Central memory CD4-positive, alpha-beta T cell (primary cell): ENCODE measurements at regions not wholly inside any gene's neighbourhood (a gene's known extent, or its start where the extent isn't known, plus 50 kb on each side); places are given as distances from the start of the nearest gene placed in this dataset.
"Not testable (repeated sequence)": the region's sequence is repeated elsewhere in the genome, so short reads cannot be mapped to it uniquely, and the experiment has no call there.

Experiments used
- DNase-seq: peaks from one replicate; pipeline ENCODE4 v3.0.0; 2022

DNA sequence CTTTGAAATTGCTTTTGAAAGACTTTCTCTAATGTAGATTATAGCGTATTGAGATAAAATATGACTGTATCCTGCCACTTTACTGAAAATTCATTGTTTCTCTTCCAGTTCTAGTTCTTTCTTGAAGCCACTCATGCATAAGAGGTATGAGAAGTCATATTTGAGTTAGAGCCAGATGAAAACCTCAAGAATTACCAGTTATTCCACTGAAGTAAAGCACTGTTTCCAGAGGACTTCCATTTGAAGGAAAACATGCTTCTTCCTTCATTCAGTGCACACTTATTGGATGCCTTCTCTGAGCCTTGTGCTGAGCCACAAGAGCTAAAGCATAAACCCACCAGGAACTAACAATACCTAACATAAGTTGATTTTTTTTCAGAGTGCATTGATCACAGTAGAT lies 513.4 kb downstream of the ZNF385D start:
- no peak for DNase-seq

DNA sequence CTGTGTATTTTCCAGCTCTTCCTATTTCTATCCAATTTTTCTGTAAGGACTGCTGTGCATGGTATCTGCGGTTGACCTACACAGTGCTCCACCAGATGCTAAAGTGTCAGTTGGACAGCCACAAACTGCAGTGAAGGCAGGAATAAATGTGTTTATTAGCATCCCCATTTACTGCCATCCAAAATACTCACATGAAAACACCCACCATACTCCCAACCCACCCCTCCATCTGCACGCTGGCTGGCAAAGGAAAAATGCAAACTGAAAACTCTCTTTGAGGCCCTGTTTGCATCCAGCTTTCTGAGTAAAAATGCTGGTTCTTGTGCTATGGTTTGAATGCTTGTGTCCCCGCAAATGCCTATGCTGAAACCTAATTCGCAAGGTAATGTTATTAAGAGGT lies 515.5 kb downstream of the ZNF385D start:
- DNase-seq = no peak

DNA sequence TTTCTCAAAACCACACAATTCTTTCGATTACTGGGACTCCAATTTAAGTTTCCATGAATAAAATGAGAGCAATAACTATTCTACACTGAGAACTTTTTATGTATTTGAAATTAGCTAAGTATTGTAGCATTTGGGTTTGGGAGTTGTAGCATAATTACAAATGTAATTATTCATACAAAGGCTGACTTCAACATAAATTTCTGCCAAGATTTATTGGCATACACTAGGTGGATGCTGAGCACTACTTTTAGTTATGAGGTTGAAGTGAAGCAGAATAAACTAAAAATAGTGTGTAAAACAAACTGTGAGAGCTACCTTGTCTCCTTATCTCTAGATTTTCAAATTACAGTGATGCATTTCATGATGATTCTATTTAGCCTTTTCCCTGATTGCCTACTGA lies 516.1 kb downstream of the ZNF385D start:
- no peak for DNase-seq

DNA sequence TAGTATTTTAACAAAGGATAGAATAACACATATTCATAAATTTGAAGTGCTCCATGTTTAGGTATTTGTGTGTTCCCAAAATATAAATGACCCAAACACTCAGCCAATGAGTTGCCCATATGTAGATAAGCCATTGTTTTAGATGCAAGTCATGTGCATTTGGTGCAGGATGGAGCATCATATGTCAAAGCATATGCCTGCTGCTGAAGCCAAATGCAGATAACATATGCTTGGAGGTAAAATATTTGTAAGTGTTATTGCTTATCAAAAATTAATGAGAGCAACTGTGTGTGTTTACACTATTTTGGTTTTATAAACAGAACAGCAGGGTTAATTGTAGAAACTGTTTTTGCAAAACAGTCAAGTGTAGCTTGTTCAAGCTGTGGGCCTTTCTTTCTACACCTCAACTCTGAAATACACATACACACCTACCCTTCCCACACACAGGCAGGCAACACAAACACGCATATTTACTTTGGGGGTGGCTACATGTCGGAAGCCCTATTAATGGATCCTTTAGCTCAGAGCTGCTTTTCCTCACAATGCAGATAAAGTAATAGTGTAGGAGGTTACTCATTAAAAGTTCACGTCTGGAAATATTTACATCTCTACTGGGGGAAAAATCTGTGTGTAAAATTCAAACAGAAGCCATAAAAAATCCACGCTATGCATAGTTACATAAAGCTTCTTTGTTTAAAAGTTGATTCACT lies 521.4 kb downstream of the ZNF385D start:
- DNase-seq = no peak

DNA sequence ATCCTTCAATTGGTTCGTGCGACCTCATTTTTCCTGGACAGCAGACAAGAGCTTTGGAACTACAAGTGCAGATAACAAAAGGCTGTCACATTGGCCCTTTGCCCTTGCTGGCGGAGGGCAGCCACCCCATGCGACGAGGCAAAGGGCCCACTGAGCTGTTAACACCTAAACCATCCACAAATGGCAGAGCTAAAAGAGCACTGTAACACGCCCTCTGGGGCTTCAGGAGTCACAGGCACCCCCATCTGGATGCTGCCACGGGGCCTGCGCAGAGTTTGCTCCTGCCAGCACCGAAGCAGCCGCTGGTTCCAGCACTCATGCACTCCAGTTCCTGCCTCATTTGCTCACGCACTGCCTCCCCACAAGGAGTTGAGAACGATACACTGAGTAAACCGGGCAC lies 524.9 kb downstream of the ZNF385D start:
- DNase-seq = no peak

DNA sequence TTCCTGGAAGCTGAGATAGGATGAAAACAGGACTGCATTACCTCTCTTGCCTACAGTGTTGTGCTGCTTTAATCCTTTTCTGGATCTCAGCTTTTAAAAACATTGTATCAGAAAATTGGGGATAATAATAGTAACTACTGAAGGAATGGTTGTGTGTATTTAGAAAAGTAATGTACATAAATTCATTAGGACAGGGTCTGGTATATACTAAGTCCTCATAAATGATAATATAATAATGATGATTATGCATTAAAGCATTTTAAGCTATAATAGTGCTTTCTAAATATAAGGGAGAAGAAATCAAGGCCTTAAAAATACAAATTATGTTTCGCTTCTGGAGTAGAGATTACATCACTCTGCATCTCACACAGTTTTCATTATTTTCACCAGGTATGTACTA lies 530.1 kb downstream of the ZNF385D start:
- no peak for DNase-seq

DNA sequence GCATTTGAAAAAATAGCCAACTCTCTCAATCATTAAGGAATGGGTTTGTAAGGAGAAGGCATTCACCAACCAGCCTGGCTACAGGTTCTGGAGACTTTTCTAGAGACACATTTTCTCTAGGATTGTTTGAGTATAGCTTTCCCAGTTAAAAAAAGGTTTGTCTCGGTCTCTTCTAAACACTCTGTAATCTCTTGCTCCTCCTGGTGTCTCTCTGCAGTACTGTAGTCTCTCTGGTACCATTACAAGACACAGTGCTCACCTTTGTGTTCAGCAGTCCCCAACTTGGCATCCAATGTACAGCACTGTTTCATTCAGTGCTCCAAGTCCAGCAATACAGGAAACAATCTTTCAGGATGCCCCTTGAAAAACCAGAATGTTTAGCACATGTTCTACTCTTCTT lies 534.4 kb downstream of the ZNF385D start:
- DNase-seq = no peak

DNA sequence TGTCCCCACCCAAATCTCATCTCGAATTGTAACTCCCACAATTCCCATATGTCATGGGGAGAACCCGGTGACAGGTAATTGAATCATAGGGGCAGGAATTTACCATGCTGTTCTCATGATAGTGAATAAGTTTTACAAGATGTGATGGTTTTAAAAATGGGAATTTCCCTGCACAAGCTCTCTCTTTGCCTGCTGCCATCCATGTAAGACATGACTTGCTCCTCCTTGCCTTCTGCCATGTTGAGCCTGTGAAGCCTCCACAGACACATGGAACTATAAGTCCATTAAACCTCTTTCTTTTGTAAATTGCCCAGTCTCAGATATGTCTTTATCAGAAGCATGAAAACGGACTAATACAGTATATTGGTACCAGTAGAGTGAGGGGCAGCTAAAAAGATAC lies 546.9 kb downstream of the ZNF385D start:
- DNase-seq = not testable (repeated sequence)

DNA sequence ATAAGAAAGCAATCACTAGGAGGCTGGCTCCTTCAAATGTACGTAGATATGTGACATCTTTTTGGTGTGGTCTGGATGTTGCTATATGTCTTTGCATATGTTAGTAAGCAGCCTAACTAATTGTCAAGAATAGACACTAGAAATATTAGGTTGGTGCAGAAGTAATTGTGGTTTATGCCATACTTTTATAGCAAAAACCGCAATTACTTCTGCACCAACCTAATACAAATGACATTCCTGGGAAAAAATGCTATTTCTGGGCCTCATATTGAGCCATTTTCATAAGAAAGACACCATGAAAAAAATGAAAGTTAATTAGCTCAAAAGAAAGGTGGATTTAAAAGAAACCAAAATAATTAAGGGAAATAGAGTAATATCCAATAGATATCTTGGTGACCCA lies 555.8 kb downstream of the ZNF385D start:
- no peak for DNase-seq

DNA sequence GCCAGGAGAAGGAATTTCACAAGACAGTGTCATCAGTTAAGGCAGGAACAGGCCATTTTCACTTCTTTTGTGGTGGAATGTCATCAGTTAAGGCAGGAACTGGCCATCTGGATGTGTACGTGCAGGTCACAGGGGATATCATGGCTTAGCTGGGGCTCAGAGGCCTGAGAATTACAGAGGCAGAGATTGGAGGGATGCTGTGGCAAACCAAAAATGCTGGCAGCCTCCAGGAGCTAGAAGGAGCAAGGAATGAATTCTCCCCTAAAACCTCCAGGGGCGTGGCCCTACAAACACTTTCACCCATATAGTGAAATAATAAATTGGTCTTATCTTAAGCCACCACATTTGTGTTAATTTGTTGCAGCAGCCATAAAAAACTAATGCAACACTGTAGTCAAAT lies 557.0 kb downstream of the ZNF385D start:
- DNase-seq = not testable (repeated sequence)

DNA sequence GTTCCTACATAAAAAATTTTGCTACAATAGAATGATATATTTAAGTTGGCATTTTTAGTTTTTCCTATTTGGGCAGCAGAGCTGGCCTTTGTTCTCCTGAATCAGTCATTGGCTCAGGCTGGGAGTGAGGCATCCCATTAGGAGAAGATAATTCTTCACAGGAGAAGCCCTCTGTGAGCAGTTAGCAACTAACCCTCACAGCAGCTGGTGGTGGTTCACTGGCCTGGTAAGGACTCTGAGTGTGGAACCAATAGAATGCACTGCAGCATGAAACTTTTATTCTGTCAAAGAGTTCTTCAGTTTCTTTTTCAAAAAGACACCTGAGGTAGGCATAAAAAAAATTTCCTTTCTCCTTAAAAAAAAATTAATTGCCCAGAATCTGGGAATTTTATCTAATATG lies 562.6 kb downstream of the ZNF385D start:
- no peak for DNase-seq

DNA sequence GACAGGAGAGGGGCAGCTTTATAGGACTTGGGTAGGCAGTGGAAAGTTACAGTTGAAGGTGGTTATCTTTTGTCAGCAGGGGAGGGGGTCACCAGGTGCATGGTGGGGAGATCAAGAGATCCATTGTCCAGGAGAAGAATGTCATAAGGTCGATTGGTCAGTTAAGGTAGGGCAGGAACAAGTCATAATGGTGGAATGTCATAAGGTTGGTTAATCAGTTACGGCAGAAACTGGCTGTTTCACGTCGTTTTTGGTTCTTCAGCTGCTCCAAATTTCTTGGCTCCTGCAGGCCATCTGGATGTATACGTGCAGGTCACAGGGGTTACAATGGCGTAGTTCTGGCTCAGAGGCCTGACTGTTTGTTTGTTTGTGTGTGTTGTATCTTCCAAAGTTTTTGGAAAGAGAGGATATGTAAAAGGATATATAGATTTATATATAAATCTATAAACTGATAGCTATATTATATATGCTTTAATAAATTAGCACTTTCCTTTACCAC lies 565.1 kb downstream of the ZNF385D start:
- no peak for DNase-seq

DNA sequence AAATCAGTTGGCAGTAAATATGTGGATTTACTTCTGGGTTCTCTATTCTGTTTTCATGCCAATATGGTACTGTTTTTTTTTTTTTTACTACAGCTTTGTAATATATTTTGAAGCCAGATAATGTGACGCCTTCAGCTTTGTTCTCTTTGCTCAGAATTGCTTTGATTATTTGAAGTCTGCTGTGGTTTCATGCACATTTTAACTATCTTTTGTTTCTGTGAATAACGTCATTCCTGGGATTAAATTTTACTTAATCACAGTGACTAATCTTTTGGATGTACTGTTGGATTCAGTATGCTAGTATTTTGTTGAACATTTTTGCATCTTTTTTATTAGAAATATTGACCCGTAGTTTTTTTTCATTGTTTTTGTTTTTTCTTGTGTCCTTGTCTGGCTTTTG lies 576.5 kb downstream of the ZNF385D start:
- no peak for DNase-seq

DNA sequence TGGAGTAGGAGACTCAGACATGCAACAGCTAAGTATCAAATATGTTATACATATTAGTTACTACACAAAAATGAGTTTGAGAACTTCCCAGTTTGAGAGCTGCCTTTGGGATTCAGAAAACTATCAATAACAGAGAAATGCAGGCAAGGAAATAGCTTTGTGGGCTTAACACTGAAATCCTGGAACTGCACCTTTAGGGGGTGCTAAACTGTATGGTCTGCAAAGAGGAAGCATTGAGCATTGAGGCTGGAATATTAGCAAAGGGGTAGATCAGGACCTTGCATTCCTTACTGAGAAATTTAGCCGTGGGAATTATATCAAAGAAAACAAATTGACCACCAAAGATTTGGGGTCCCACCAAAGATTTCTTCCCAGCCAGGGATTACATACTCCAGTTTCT lies 580.0 kb downstream of the ZNF385D start:
- no peak for DNase-seq

DNA sequence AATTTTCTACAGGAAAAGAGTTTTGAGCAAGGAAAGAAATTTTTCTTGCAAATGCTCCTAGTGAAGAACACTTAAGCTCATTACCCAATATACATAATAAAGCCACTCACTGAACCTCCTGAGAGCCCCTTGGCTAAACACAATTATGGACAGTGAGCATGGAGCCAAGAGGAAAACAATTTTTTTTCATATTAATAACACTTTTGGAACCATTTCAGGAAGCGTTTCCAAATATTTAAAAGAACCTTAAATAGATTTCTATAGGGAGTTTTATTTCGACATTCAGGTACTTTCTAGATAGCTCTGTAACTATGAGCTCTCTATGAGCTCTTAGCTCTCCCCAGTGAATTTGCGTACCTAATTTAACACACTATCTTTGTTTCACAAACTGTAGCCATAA lies 581.1 kb downstream of the ZNF385D start:
- no peak for DNase-seq

DNA sequence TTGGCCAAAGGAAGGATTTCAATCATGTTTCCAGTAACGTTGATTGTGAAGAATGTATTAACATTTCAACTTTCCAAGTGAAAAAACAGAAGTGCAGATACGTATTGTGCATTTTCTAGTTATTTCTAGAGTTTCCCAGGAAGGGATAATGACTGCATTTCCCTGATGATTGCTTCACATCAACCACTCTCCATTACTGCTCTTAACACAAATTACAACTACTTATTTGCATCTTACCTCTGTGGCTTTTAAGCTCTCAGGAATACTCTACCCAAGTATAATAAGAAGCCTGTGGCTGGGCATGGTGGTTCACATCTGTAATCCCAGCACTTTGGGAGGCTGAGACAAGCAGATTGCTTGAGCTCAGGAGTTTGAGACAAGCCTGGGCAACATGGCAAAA lies 582.5 kb downstream of the ZNF385D start:
- no peak for DNase-seq

DNA sequence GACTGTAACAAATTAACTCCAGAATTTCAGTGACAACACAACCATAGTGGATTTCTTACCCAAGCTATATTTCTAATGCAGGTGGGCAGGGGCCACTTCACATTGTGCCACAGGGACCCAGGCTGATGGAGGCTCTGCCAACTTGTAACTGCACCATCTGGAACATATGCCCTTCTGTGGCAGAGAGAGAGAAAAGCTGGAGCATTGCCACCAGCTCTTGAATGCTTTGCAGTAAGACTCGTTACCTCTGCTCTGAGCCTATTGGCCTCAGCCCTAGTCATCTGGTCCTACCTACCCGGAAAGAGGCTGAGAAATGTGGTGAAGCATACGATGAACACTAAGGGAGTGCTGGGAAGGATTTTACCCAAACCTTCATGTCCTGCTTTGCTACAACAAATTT lies 587.1 kb downstream of the ZNF385D start:
- no peak for DNase-seq

DNA sequence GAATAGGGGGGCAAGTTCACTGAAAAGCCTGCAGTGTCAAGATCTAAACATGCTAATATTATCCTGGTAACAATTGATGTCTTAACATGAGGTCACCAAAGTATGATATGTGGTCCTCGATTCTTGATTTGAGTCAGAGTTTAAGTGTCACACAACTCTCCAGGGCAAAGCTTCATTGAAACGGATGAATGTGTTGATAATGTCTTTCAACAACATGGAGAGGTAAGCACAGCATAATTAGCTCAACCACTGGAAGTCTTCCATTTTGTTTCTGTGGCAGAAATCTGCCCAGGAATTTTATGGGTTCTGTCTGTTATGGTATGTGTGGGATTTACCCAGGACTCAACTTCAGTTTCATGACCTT lies 591.5 kb downstream of the ZNF385D start:
- DNase-seq = no peak

DNA sequence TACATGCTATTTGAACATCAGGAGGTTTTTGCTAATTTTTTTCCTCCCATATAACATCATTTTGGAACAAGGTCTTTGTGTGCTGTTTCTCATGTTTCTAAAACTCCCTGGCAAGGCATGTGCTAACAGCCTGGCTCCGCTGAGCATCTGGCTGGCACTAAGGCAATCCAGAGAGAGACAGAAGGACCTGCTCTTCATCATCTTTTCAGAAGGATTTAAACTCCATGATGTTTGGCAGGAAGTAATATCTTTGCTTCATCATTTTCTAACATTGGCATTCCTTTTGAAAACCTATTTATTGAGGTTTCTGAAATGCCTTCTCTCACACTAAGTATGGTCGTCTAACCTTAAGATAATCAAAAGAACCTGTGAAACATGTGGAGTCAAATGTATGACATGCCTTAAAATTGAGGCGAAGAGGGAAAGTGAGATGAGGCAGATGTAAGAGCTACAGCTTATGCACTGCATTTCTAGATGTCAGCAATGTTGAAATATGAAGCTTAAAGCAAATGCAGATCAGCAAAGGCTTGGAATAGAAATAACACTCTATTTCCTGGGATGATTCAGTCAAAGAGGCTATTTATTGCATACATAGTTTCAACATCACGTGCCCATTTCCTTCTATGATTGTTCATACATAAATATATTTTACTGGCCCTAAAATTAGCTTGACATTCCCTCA lies 592.0 kb downstream of the ZNF385D start:
- no peak for DNase-seq

DNA sequence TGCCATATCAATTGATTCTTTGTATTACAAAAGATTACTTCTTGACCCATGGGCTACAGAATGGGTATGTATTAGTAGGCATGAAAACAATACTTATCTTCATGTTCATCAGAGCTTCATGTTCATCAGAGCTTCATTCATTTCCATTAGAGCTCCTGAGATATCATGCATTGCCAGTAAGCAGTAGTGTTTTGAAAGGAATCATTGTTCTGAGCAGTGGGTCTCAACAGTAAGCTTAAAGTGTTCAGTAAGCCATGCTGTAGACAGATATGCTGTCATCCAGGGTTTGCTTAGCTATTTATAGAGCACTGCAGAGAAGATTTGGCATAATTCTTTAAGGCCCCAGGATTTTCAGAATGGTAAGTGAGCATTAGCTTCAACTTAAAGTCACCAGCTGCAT lies 596.1 kb downstream of the ZNF385D start:
- no peak for DNase-seq

DNA sequence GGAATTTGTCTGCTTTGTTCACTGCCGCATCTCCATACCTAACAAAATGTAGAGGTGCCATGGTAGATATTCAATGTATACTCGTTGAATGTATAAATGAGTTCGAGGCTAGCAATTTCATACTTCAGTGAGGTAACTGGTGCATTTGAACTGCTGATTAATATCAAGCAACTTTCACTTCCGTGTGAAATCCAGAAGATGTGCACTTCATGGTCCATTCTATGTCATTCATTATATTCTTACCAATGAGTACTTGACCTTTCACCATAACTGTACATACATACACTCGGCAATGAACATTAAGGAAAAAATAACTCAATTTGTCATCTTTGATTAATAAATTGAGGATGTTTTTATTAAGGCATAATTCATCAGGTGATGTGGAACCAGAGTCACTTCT lies 598.5 kb downstream of the ZNF385D start:
- no peak for DNase-seq

DNA sequence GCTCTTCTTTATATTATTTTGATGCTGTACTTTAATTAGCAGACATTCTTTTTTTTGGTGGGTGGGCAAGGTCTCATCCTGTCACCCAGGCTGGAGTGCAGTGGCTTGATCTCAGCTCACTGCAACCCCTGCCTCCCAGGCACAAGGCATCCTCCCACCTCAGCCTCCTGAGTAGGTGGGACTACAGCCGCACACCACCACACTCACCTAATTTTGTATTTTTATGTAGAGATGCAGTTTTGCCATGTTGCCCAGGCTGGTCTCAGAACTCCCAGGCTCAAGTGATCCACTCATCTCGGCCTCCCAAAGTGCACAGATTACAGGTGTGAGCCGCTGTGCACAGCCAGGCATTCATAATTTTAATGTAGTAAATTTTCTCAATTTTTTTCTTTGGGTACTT lies 608.1 kb downstream of the ZNF385D start:
- no peak for DNase-seq

DNA sequence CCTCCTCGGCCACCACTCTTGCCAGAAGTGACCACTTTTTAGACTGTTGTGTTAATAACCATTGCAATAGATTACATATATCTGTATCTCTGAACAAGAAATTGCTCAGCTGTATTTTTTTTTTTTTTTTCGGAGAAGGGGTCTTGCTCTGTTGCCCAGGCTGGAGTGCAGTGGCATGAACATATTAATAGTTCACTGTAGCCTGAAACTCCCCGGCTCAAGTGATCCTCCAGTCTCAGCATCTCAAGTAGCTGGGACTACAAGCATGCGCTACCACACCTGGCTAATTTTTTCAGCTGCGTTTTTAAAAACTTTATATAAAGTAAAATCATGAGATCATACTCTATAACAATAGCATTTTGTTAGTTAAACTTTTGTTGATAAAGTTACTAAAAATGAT lies 609.0 kb downstream of the ZNF385D start:
- no peak for DNase-seq

DNA sequence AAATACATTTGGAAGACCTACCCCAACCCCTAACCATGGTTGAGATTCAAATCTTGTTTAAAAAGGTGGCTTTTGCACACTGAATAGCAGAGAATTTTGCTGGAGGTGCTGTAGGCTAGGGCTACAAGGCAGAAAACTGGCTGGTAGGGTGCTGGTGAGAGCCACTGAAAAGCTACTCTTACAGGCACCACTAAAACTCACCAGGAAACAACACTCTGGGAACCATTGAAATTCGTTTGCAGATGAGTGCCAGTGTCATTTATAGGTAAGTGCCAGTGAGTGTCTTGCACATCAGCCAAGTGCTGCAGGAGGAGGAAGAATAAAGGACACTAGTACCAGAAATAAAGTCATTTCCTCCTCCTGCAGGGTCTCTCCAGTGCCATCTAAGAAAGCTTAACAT lies 610.2 kb downstream of the ZNF385D start:
- DNase-seq = no peak

DNA sequence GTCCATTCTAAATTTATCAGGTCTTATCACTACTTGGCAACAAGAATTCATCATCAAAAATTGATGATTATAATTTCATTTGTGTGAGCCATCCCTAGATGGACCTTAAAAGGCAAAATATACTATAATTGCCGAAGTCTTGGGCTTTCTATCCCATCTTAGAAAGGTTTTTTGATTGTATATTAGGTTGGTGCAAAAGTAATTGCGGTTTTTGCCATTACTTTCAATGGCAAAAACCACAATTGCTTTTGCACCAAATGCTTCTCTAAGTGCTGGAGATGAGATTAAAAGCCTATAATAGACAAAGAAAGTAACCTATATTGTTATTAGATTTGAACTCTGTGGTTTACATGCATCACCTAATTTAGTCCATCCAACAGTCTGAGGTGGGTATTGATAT lies 612.9 kb downstream of the ZNF385D start:
- DNase-seq = no peak
